ENCODE measurements at regions not wholly inside any gene's neighbourhood (a gene's known extent, or its start where the extent isn't known, plus 50 kb on each side); places are given as distances from the start of the nearest gene placed in this dataset.

GRCh38 chr6:163743796-163744195 is 329.3 kb downstream of the QKI start:
- TF ChIP-seq CSRNP3 (CRISPR knock-in tag; IDR thresholded peaks at IDR 0.05) (no peak), ESRRG (CRISPR knock-in tag; IDR thresholded peaks at IDR 0.05) (no peak), RARB (CRISPR knock-in tag; IDR thresholded peaks at IDR 0.05) (no peak), ZNF70 (CRISPR knock-in tag; IDR thresholded peaks at IDR 0.05) (no peak), ZNF565 (CRISPR knock-in tag; conservative IDR thresholded peaks at IDR 0.05; ENCODE audit: low read depth) (no peak)

All from SK-N-SH treated with all-trans-retinoic acid at 6 μM for 48 hours (cell line).